ENCODE measurements at regions not wholly inside any gene's neighbourhood (a gene's known extent, or its start where the extent isn't known, plus 50 kb on each side); places are given as distances from the start of the nearest gene placed in this dataset.

- no peak for TF ChIP-seq EP300 (IDR thresholded peaks at IDR 0.05)
- no peak for TF ChIP-seq CTCF (IDR thresholded peaks at IDR 0.05)
- H3K4me1 ChIP-seq (ENCODE audit: insufficient read depth) = no peaks in the 10 kb centered on the region
- H3K36me3 ChIP-seq = no peaks in the 10 kb centered on the region
- H3K4me3 ChIP-seq = no peak overlapping the region
- 70 to 80% (median 73%) methylated on average over 1 of the region's 1 CpG for WGBS, 3 donors
- intact Hi-C loops (cut with DNase I) = no loop called here
- no peaks in the 10 kb centered on the region for H3K9me3 ChIP-seq
- no peak for DNase-seq
- H3K27ac ChIP-seq = no peak overlapping the region
- no peaks in the 10 kb centered on the region for H3K27me3 ChIP-seq
Observed at GRCh38 chr4:160238790-160239189, 1135.9 kb downstream of the RAPGEF2 start.

GRCh38 chr4:160247091-160247656 is 1144.3 kb downstream of the RAPGEF2 start:
- H3K36me3 ChIP-seq = no peaks in the 10 kb centered on the region
- TF ChIP-seq POLR2A (IDR thresholded peaks at IDR 0.05) (no peak), EP300 (IDR thresholded peaks at IDR 0.05) (no peak), CTCF (IDR thresholded peaks at IDR 0.05) (no peak)
- no peaks in the 10 kb centered on the region for H3K9me3 ChIP-seq
- no peak overlapping the region for H3K4me3 ChIP-seq
- no peaks in the 10 kb centered on the region for H3K4me1 ChIP-seq (ENCODE audit: insufficient read depth)
- DNase-seq = no peak
- 83 to 92% (median 86%) methylated on average over 7 of the region's 7 CpGs for WGBS, 3 donors
- H3K27me3 ChIP-seq = no peaks in the 10 kb centered on the region
- intact Hi-C loops (cut with DNase I) = no loop called here
- H3K27ac ChIP-seq = no peak overlapping the region

GRCh38 chr4:160251522-160252170 is 1148.8 kb downstream of the RAPGEF2 start:
- H3K9me3 ChIP-seq = no peaks in the 10 kb centered on the region
- H3K27ac ChIP-seq = no peak overlapping the region
- no peak for DNase-seq
- TF ChIP-seq CTCF (IDR thresholded peaks at IDR 0.05) = no peak
- TF ChIP-seq EP300 (IDR thresholded peaks at IDR 0.05) = no peak
- no peak for TF ChIP-seq POLR2A (IDR thresholded peaks at IDR 0.05)
- H3K36me3 ChIP-seq = no peaks in the 10 kb centered on the region
- intact Hi-C loops (cut with DNase I) = no loop called here
- WGBS, 3 donors = 34 to 40% (median 36%) methylated on average over 3 of the region's 3 CpGs
- H3K4me3 ChIP-seq = no peak overlapping the region
- no peaks in the 10 kb centered on the region for H3K4me1 ChIP-seq (ENCODE audit: insufficient read depth)
- no peaks in the 10 kb centered on the region for H3K27me3 ChIP-seq

- no peak for DNase-seq
- no peaks in the 10 kb centered on the region for H3K4me1 ChIP-seq (ENCODE audit: insufficient read depth)
- H3K36me3 ChIP-seq = no peaks in the 10 kb centered on the region
- H3K27me3 ChIP-seq = no peaks in the 10 kb centered on the region
- WGBS, 3 donors = 57 to 74% (median 70%) methylated on average over 2 of the region's 2 CpGs
- H3K4me3 ChIP-seq = no peak overlapping the region
- TF ChIP-seq POLR2A (IDR thresholded peaks at IDR 0.05) = no peak
- no peak for TF ChIP-seq CTCF (IDR thresholded peaks at IDR 0.05)
- no peak for TF ChIP-seq EP300 (IDR thresholded peaks at IDR 0.05)
- no peak overlapping the region for H3K27ac ChIP-seq
- H3K9me3 ChIP-seq = no peaks in the 10 kb centered on the region
- intact Hi-C loops (cut with DNase I) = no loop called here
Observed at GRCh38 chr4:160257318-160257717, 1154.4 kb downstream of the RAPGEF2 start.

All from ovary (tissue), 7 donors.